GM23248 (cell line): ENCODE measurements at regions not wholly inside any gene's neighbourhood (a gene's known extent, or its start where the extent isn't known, plus 50 kb on each side); places are given as distances from the start of the nearest gene placed in this dataset.

Experiments
- DNase-seq: peaks from one replicate; pipeline ENCODE4 v3.0.0-alpha.2; 2015
- H2AFZ ChIP-seq: fragments of 200-600 bp; sonication (generic); 2 replicates; pipeline ENCODE4 v1.6.1; 2016; ENCODE audit warnings: antibody characterized with exemption
- H3F3A ChIP-seq: fragments of 200-600 bp; sonication (generic); 2 replicates; pipeline ENCODE4 v1.6.1; 2016; ENCODE audit warnings: mild to moderate bottlenecking, antibody characterized with exemption, mixed run types; ENCODE audit not compliant: insufficient read depth
- H3K27ac ChIP-seq: fragments of 200-600 bp; sonication (generic); 2 replicates; pipeline ENCODE4 v1.5.1; 2016; ENCODE audit warnings: mild to moderate bottlenecking
- H3K27me3 ChIP-seq: fragments of 200-600 bp; sonication (generic); replicated peaks from 2 replicates; pipeline ENCODE4 v1.6.1; 2016; ENCODE audit warnings: mild to moderate bottlenecking; ENCODE audit not compliant: insufficient read depth
- H3K36me3 ChIP-seq: fragments of 200-600 bp; sonication (generic); 2 replicates; pipeline ENCODE4 v1.6.1; 2016; ENCODE audit warnings: low read depth, mild to moderate bottlenecking
- H3K4me1 ChIP-seq: fragments of 200-600 bp; sonication (generic); 2 replicates; pipeline ENCODE4 v1.6.1; 2016; ENCODE audit warnings: mild to moderate bottlenecking; ENCODE audit not compliant: insufficient read depth
- H3K4me2 ChIP-seq: fragments of 200-600 bp; sonication (generic); one replicate; pipeline ENCODE4 v1.6.1; 2016; ENCODE audit warnings: mild to moderate bottlenecking; ENCODE audit not compliant: unreplicated experiment
- H3K4me3 ChIP-seq: fragments of 200-600 bp; sonication (generic); 2 replicates; pipeline ENCODE4 v1.5.1; 2016; ENCODE audit warnings: mild to moderate bottlenecking
- H3K79me2 ChIP-seq: fragments of 200-600 bp; sonication (generic); 2 replicates; pipeline ENCODE4 v1.6.1; 2016; ENCODE audit warnings: mild to moderate bottlenecking; ENCODE audit not compliant: insufficient read depth
- H3K9ac ChIP-seq: fragments of 200-600 bp; sonication (generic); 2 replicates; pipeline ENCODE4 v1.6.1; 2016; ENCODE audit warnings: mild to moderate bottlenecking
- H3K9me2 ChIP-seq: fragments of 200-600 bp; sonication (generic); 2 replicates; pipeline ENCODE4 v1.6.1; 2016; ENCODE audit warnings: mixed run types, mild to moderate bottlenecking, moderate library complexity; ENCODE audit not compliant: insufficient read depth
- H3K9me3 ChIP-seq: fragments of 200-600 bp; sonication (generic); one replicate; pipeline ENCODE4 v1.6.1; 2017; ENCODE audit warnings: low read depth
- H4K20me1 ChIP-seq: fragments of 200-600 bp; sonication (generic); 2 replicates; pipeline ENCODE4 v1.6.0; 2016; ENCODE audit not compliant: insufficient read depth
- EZH2 ChIP-seq: fragments of 200-600 bp; sonication (generic); IDR thresholded peaks from 2 replicates; pipeline ENCODE4 v1.6.1; 2018; ENCODE audit warnings: antibody characterized with exemption, mild to moderate bottlenecking; ENCODE audit not compliant: insufficient read depth, poor library complexity, severe bottlenecking
- EZH2phosphoT487 ChIP-seq: fragments of 200-600 bp; sonication (generic); IDR thresholded peaks from 2 replicates; pipeline ENCODE4 v1.6.1; 2018; ENCODE audit warnings: antibody characterized with exemption, moderate library complexity, mild to moderate bottlenecking, low read depth; ENCODE audit not compliant: insufficient read depth
- WGBS, 2 experiments: methylation state at CpG; one replicate each; pipeline ENCODE4 v1.1.6; 2015 to 2017; ENCODE audit warnings: low lambda C conversion rate in 2 of 2, low coverage in 1 of 2; ENCODE audit errors: missing lambda C conversion rate in 2 of 2; 5-methylcytosine and 5-hydroxymethylcytosine counted together
- in situ Hi-C: fragments of 300-500 bp; cut with MboI; formaldehyde crosslinking; loops from 2 replicates; pipeline ENCODE4 v1.15.0; 2020

- H3K4me3 ChIP-seq = no peak overlapping the region
- WGBS, 2 experiments = 59 to 63% methylated on average over 2 of the region's 2 CpGs
Observed at GRCh38 chr7:41862261-41862660, 159.4 kb upstream of the INHBA start.

GRCh38 chr7:41861642-41862041 lies 158.8 kb upstream of the INHBA start:
- no peaks in the 10 kb centered on the region for H3F3A ChIP-seq
- no peak overlapping the region for H3K27ac ChIP-seq
- in situ Hi-C loops = no loop called here
- no peaks in the 10 kb centered on the region for H3K27me3 ChIP-seq
- H3K9ac ChIP-seq = no peak overlapping the region
- H4K20me1 ChIP-seq = no peaks in the 10 kb centered on the region
- H3K4me2 ChIP-seq = no peak overlapping the region
- no peak for DNase-seq
- TF ChIP-seq EZH2phosphoT487 (no peak), EZH2 (no peak)
- 79 to 86% methylated on average over 3 of the region's 3 CpGs for WGBS, 2 experiments
- H3K4me3 ChIP-seq = no peak overlapping the region
- peaks cover 16% of the 10 kb centered on the region for H3K4me1 ChIP-seq
- no peaks in the 10 kb centered on the region for H3K79me2 ChIP-seq
- no peak overlapping the region for H2AFZ ChIP-seq
- H3K9me3 ChIP-seq = no peaks in the 10 kb centered on the region
- H3K36me3 ChIP-seq = no peaks in the 10 kb centered on the region
- H3K9me2 ChIP-seq = 0 out of 2 replicates have a peak, but pooled peaks cover 4% of the 10 kb centered on the region

More at GRCh38 chr7:41862261-41862660, 159.4 kb upstream of the INHBA start:
- no peaks in the 10 kb centered on the region for H3K9me3 ChIP-seq
- H3K9ac ChIP-seq = no peak overlapping the region
- H3K9me2 ChIP-seq = 0 out of 2 replicates have a peak, but pooled peaks cover under 1% of the 10 kb centered on the region
- H3K4me2 ChIP-seq = no peak overlapping the region
- no peaks in the 10 kb centered on the region for H3F3A ChIP-seq
- H2AFZ ChIP-seq = no peak overlapping the region
- in situ Hi-C loops = no loop called here
- H3K36me3 ChIP-seq = no peaks in the 10 kb centered on the region
- no peak overlapping the region for H3K27ac ChIP-seq
- peaks cover 16% of the 10 kb centered on the region for H3K4me1 ChIP-seq
- no peaks in the 10 kb centered on the region for H3K27me3 ChIP-seq
- no peak for DNase-seq
- H4K20me1 ChIP-seq = no peaks in the 10 kb centered on the region
- no peaks in the 10 kb centered on the region for H3K79me2 ChIP-seq
- TF ChIP-seq EZH2phosphoT487 = no peak
- TF ChIP-seq EZH2 = no peak

- TF ChIP-seq EZH2phosphoT487 = no peak
- no peak for TF ChIP-seq EZH2
- WGBS, 2 experiments = 83 to 87% methylated on average over 2 of the region's 2 CpGs
- no peaks in the 10 kb centered on the region for H3F3A ChIP-seq
- H3K27me3 ChIP-seq = no peaks in the 10 kb centered on the region
- peak overlapping the region; percentile 29 for H3K4me2 ChIP-seq
- no peak overlapping the region for H3K4me3 ChIP-seq
- H4K20me1 ChIP-seq = no peaks in the 10 kb centered on the region
- H3K36me3 ChIP-seq = no peaks in the 10 kb centered on the region
- peak overlapping the region; percentile 4; the same call in 1 of the 2 replicates for H2AFZ ChIP-seq
- no peaks in the 10 kb centered on the region for H3K79me2 ChIP-seq
- no peak overlapping the region for H3K9ac ChIP-seq
- H3K27ac ChIP-seq = peak overlapping the region; percentile 22
- peaks cover 22% of the 10 kb centered on the region for H3K4me1 ChIP-seq
- 0 out of 2 replicates have a peak, but pooled peaks cover 4% of the 10 kb centered on the region for H3K9me2 ChIP-seq
- peak; percentile 54 for DNase-seq
- no peaks in the 10 kb centered on the region for H3K9me3 ChIP-seq
- in situ Hi-C loops = no loop called here
Observed at GRCh38 chr7:41858201-41858600, 155.3 kb upstream of the INHBA start.

- no peak for TF ChIP-seq EZH2phosphoT487
- no peak for TF ChIP-seq EZH2
- no peaks in the 10 kb centered on the region for H3K79me2 ChIP-seq
- no peaks in the 10 kb centered on the region for H3F3A ChIP-seq
- H3K36me3 ChIP-seq = no peaks in the 10 kb centered on the region
- DNase-seq = peak; percentile 57
- H2AFZ ChIP-seq = no peak overlapping the region
- 0 out of 2 replicates have a peak, but pooled peaks cover 4% of the 10 kb centered on the region for H3K9me2 ChIP-seq
- H3K4me2 ChIP-seq = no peak overlapping the region
- H3K9ac ChIP-seq = no peak overlapping the region
- no peaks in the 10 kb centered on the region for H3K9me3 ChIP-seq
- no peaks in the 10 kb centered on the region for H3K27me3 ChIP-seq
- H3K4me3 ChIP-seq = no peak overlapping the region
- 94 to 95% methylated on average over 1 of the region's 1 CpG for WGBS, 2 experiments
- in situ Hi-C loops = no loop called here
- peaks cover 22% of the 10 kb centered on the region for H3K4me1 ChIP-seq
- no peak overlapping the region for H3K27ac ChIP-seq
- no peaks in the 10 kb centered on the region for H4K20me1 ChIP-seq
Observed at GRCh38 chr7:41855798-41856197, 152.9 kb upstream of the INHBA start.

GRCh38 chr7:41847606-41848005 lies 144.7 kb upstream of the INHBA start:
- no peak overlapping the region for H3K4me3 ChIP-seq
- no peaks in the 10 kb centered on the region for H3K9me2 ChIP-seq
- H4K20me1 ChIP-seq = no peaks in the 10 kb centered on the region
- 88 to 94% methylated on average over 4 of the region's 4 CpGs for WGBS, 2 experiments
- DNase-seq = no peak
- H3K27ac ChIP-seq = no peak overlapping the region
- H3F3A ChIP-seq = no peaks in the 10 kb centered on the region
- H2AFZ ChIP-seq = no peak overlapping the region
- no peaks in the 10 kb centered on the region for H3K79me2 ChIP-seq
- no peak for TF ChIP-seq EZH2phosphoT487
- TF ChIP-seq EZH2 = no peak
- no peaks in the 10 kb centered on the region for H3K27me3 ChIP-seq
- no peaks in the 10 kb centered on the region for H3K9me3 ChIP-seq
- no peaks in the 10 kb centered on the region for H3K36me3 ChIP-seq
- no peaks in the 10 kb centered on the region for H3K4me1 ChIP-seq
- in situ Hi-C loops = no loop called here
- H3K9ac ChIP-seq = no peak overlapping the region
- H3K4me2 ChIP-seq = no peak overlapping the region
